ENCODE measurements at regions not wholly inside any gene's neighbourhood (a gene's known extent, or its start where the extent isn't known, plus 50 kb on each side); places are given as distances from the start of the nearest gene placed in this dataset.
"Not testable (repeated sequence)": the region's sequence is repeated elsewhere in the genome, so short reads cannot be mapped to it uniquely, and the experiment has no call there.

GRCh38 chr14:103186909-103187586 lies 63.8 kb downstream of the TNFAIP2 start:
- peaks cover 23% of the 10 kb centered on the region; the same call in 1 of the 2 replicates for H3K27me3 ChIP-seq (ENCODE audit: control insufficient read depth, insufficient read depth, low read length)

GRCh38 chr14:103187911-103188310 lies 64.7 kb downstream of the TNFAIP2 start:
- Histone ChIP-seq H3K36me3 (ENCODE audit: control insufficient read depth, insufficient read depth, low read length) (no peaks in the 10 kb centered on the region), H3K9ac (ENCODE audit: low read length) (no peak overlapping the region), H3K4me1 (ENCODE audit: control insufficient read depth, insufficient read depth, low read length) (peaks cover 28% of the 10 kb centered on the region), H3K9me3 (ENCODE audit: control insufficient read depth, insufficient read depth, low read depth, low read length) (no peaks in the 10 kb centered on the region), H3K27me3 (ENCODE audit: control insufficient read depth, insufficient read depth, low read length) (peaks cover 23% of the 10 kb centered on the region; the same call in 1 of the 2 replicates), H3K4me3 (ENCODE audit: low read depth, low read length) (no peak overlapping the region), H3K27ac (ENCODE audit: low read depth, low read length) (no peak overlapping the region)

More at GRCh38 chr14:103186909-103187586, 63.8 kb downstream of the TNFAIP2 start:
- Histone ChIP-seq H3K4me3 (ENCODE audit: low read depth, low read length) (0 out of 2 replicates have a peak overlapping the region, but pooled peaks have one; percentile 3), H3K4me1 (ENCODE audit: control insufficient read depth, insufficient read depth, low read length) (peaks cover 28% of the 10 kb centered on the region), H3K9me3 (ENCODE audit: control insufficient read depth, insufficient read depth, low read depth, low read length) (no peaks in the 10 kb centered on the region), H3K27ac (ENCODE audit: low read depth, low read length) (no peak overlapping the region), H3K36me3 (ENCODE audit: control insufficient read depth, insufficient read depth, low read length) (no peaks in the 10 kb centered on the region), H3K9ac (ENCODE audit: low read length) (no peak overlapping the region)

- Histone ChIP-seq H3K4me1 (ENCODE audit: control insufficient read depth, insufficient read depth, low read length) (peaks cover 28% of the 10 kb centered on the region), H3K27ac (ENCODE audit: low read depth, low read length) (no peak overlapping the region), H3K4me3 (ENCODE audit: low read depth, low read length) (peak overlapping the region; percentile 51), H3K36me3 (ENCODE audit: control insufficient read depth, insufficient read depth, low read length) (no peaks in the 10 kb centered on the region), H3K9me3 (ENCODE audit: control insufficient read depth, insufficient read depth, low read depth, low read length) (peaks cover 5% of the 10 kb centered on the region), H3K9ac (ENCODE audit: low read length) (no peak overlapping the region), H3K27me3 (ENCODE audit: control insufficient read depth, insufficient read depth, low read length) (peaks cover 23% of the 10 kb centered on the region; the same call in 1 of the 2 replicates)
Measured at GRCh38 chr14:103188810-103189480, 65.7 kb downstream of the TNFAIP2 start.

GRCh38 chr14:103189481-103190470 lies 66.5 kb downstream of the TNFAIP2 start:
- peak overlapping the region; percentile 51 for H3K4me3 ChIP-seq (ENCODE audit: low read depth, low read length)
- H3K27me3 ChIP-seq (ENCODE audit: control insufficient read depth, insufficient read depth, low read length), result peaks cover 23% of the 10 kb centered on the region; the same call in 1 of the 2 replicates
- H3K9me3 ChIP-seq (ENCODE audit: control insufficient read depth, insufficient read depth, low read depth, low read length), result peaks cover 5% of the 10 kb centered on the region
- H3K27ac ChIP-seq (ENCODE audit: low read depth, low read length), result no peak overlapping the region
- H3K36me3 ChIP-seq (ENCODE audit: control insufficient read depth, insufficient read depth, low read length), result no peaks in the 10 kb centered on the region
- H3K4me1 ChIP-seq (ENCODE audit: control insufficient read depth, insufficient read depth, low read length), result peaks cover 28% of the 10 kb centered on the region
- H3K9ac ChIP-seq (ENCODE audit: low read length), result no peak overlapping the region

GRCh38 chr14:103190741-103191140 lies 67.5 kb downstream of the TNFAIP2 start:
- no peak overlapping the region for H3K4me3 ChIP-seq (ENCODE audit: low read depth, low read length)
- no peaks in the 10 kb centered on the region for H3K36me3 ChIP-seq (ENCODE audit: control insufficient read depth, insufficient read depth, low read length)
- H3K27ac ChIP-seq (ENCODE audit: low read depth, low read length), result no peak overlapping the region
- H3K27me3 ChIP-seq (ENCODE audit: control insufficient read depth, insufficient read depth, low read length), result peaks cover 23% of the 10 kb centered on the region; the same call in 1 of the 2 replicates
- peaks cover 5% of the 10 kb centered on the region for H3K9me3 ChIP-seq (ENCODE audit: control insufficient read depth, insufficient read depth, low read depth, low read length)
- no peak overlapping the region for H3K9ac ChIP-seq (ENCODE audit: low read length)
- peaks cover 26% of the 10 kb centered on the region for H3K4me1 ChIP-seq (ENCODE audit: control insufficient read depth, insufficient read depth, low read length)

- H3K27me3 ChIP-seq (ENCODE audit: control insufficient read depth, insufficient read depth, low read length), result peaks cover 23% of the 10 kb centered on the region; the same call in 1 of the 2 replicates
- no peak overlapping the region for H3K4me3 ChIP-seq (ENCODE audit: low read depth, low read length)
- H3K9me3 ChIP-seq (ENCODE audit: control insufficient read depth, insufficient read depth, low read depth, low read length), result peaks cover 8% of the 10 kb centered on the region
- no peak overlapping the region for H3K27ac ChIP-seq (ENCODE audit: low read depth, low read length)
- H3K36me3 ChIP-seq (ENCODE audit: control insufficient read depth, insufficient read depth, low read length), result no peaks in the 10 kb centered on the region
- no peak overlapping the region for H3K9ac ChIP-seq (ENCODE audit: low read length)
- peaks cover 17% of the 10 kb centered on the region for H3K4me1 ChIP-seq (ENCODE audit: control insufficient read depth, insufficient read depth, low read length)
Measured at GRCh38 chr14:103191844-103192243, 68.6 kb downstream of the TNFAIP2 start.

- H3K4me3 ChIP-seq (ENCODE audit: low read depth, low read length), result no peak overlapping the region
- H3K36me3 ChIP-seq (ENCODE audit: control insufficient read depth, insufficient read depth, low read length), result no peaks in the 10 kb centered on the region
- H3K4me1 ChIP-seq (ENCODE audit: control insufficient read depth, insufficient read depth, low read length), result peaks cover 12% of the 10 kb centered on the region
- H3K27me3 ChIP-seq (ENCODE audit: control insufficient read depth, insufficient read depth, low read length), result peaks cover 23% of the 10 kb centered on the region; the same call in 1 of the 2 replicates
- no peak overlapping the region for H3K27ac ChIP-seq (ENCODE audit: low read depth, low read length)
- no peak overlapping the region for H3K9ac ChIP-seq (ENCODE audit: low read length)
- peaks cover 8% of the 10 kb centered on the region for H3K9me3 ChIP-seq (ENCODE audit: control insufficient read depth, insufficient read depth, low read depth, low read length)
Measured at GRCh38 chr14:103192246-103192840, 69.1 kb downstream of the TNFAIP2 start.

- H3K36me3 ChIP-seq (ENCODE audit: control insufficient read depth, insufficient read depth, low read length); H3K4me3 ChIP-seq (ENCODE audit: low read depth, low read length); H3K9ac ChIP-seq (ENCODE audit: low read length); H3K27ac ChIP-seq (ENCODE audit: low read depth, low read length); H3K4me1 ChIP-seq (ENCODE audit: control insufficient read depth, insufficient read depth, low read length); H3K9me3 ChIP-seq (ENCODE audit: control insufficient read depth, insufficient read depth, low read depth, low read length): not testable (repeated sequence)
- peaks cover 23% of the 10 kb centered on the region; the same call in 1 of the 2 replicates for H3K27me3 ChIP-seq (ENCODE audit: control insufficient read depth, insufficient read depth, low read length)
Measured at GRCh38 chr14:103192861-103193260, 69.6 kb downstream of the TNFAIP2 start.

- H3K4me1 ChIP-seq (ENCODE audit: control insufficient read depth, insufficient read depth, low read length); H3K27ac ChIP-seq (ENCODE audit: low read depth, low read length); H3K9ac ChIP-seq (ENCODE audit: low read length); H3K36me3 ChIP-seq (ENCODE audit: control insufficient read depth, insufficient read depth, low read length); H3K4me3 ChIP-seq (ENCODE audit: low read depth, low read length); H3K9me3 ChIP-seq (ENCODE audit: control insufficient read depth, insufficient read depth, low read depth, low read length): not testable (repeated sequence)
- H3K27me3 ChIP-seq (ENCODE audit: control insufficient read depth, insufficient read depth, low read length), result peaks cover 19% of the 10 kb centered on the region; the same call in 1 of the 2 replicates
Measured at GRCh38 chr14:103193491-103193890, 70.2 kb downstream of the TNFAIP2 start.

GRCh38 chr14:103194256-103195045 lies 71.2 kb downstream of the TNFAIP2 start:
- peaks cover 8% of the 10 kb centered on the region for H3K9me3 ChIP-seq (ENCODE audit: control insufficient read depth, insufficient read depth, low read depth, low read length)
- no peaks in the 10 kb centered on the region for H3K4me1 ChIP-seq (ENCODE audit: control insufficient read depth, insufficient read depth, low read length)
- H3K36me3 ChIP-seq (ENCODE audit: control insufficient read depth, insufficient read depth, low read length), result no peaks in the 10 kb centered on the region

More at GRCh38 chr14:103194256-103195045, 71.2 kb downstream of the TNFAIP2 start:
- Histone ChIP-seq H3K9ac (ENCODE audit: low read length) (no peak overlapping the region), H3K27me3 (ENCODE audit: control insufficient read depth, insufficient read depth, low read length) (peaks cover 11% of the 10 kb centered on the region; the same call in 1 of the 2 replicates), H3K4me3 (ENCODE audit: low read depth, low read length) (no peak overlapping the region), H3K27ac (ENCODE audit: low read depth, low read length) (no peak overlapping the region)
